ENCODE measurements at regions not wholly inside any gene's neighbourhood (a gene's known extent, or its start where the extent isn't known, plus 50 kb on each side); places are given as distances from the start of the nearest gene placed in this dataset.

DNA sequence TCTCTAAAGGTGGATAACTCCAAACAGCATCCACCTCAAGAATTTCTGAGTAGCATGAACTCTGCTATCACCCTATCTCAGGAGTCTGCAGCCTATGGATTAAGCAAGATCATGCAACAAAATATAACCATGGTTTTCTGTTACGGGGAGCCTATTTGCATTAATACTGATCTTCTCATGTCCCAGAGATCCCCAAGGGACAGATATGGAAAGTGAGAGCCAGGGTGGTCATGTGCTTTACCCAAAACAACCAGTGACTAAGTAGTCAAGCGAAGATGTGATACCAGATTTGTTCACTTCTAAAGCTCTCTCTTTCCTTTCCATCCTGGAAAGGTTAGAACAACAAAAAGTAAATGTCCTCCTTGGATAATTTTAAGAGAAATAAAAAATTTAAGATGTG, 125.1 kb downstream of the PRRX1 start:
- no peak overlapping the region for H3K4me3 ChIP-seq (ENCODE audit: low read depth, low read length)
- TF ChIP-seq, protein P1, sequence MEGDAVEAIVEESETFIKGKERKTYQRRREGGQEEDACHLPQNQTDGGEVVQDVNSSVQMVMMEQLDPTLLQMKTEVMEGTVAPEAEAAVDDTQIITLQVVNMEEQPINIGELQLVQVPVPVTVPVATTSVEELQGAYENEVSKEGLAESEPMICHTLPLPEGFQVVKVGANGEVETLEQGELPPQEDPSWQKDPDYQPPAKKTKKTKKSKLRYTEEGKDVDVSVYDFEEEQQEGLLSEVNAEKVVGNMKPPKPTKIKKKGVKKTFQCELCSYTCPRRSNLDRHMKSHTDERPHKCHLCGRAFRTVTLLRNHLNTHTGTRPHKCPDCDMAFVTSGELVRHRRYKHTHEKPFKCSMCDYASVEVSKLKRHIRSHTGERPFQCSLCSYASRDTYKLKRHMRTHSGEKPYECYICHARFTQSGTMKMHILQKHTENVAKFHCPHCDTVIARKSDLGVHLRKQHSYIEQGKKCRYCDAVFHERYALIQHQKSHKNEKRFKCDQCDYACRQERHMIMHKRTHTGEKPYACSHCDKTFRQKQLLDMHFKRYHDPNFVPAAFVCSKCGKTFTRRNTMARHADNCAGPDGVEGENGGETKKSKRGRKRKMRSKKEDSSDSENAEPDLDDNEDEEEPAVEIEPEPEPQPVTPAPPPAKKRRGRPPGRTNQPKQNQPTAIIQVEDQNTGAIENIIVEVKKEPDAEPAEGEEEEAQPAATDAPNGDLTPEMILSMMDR (IDR thresholded peaks at IDR 0.05; ENCODE audit: low read depth, low read length) = no peak
- no peak for TF ChIP-seq MYC (IDR thresholded peaks at IDR 0.05; ENCODE audit: low read depth, low read length)
- TF ChIP-seq, protein P2, sequence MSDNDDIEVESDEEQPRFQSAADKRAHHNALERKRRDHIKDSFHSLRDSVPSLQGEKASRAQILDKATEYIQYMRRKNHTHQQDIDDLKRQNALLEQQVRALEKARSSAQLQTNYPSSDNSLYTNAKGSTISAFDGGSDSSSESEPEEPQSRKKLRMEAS (IDR thresholded peaks at IDR 0.05; ENCODE audit: low read depth, low read length) = no peak
- TF ChIP-seq POLR2A (IDR thresholded peaks at IDR 0.05; ENCODE audit: extremely low read depth, insufficient read length) = no peak
- DNase-seq (ENCODE audit: low read depth) = no peak

DNA sequence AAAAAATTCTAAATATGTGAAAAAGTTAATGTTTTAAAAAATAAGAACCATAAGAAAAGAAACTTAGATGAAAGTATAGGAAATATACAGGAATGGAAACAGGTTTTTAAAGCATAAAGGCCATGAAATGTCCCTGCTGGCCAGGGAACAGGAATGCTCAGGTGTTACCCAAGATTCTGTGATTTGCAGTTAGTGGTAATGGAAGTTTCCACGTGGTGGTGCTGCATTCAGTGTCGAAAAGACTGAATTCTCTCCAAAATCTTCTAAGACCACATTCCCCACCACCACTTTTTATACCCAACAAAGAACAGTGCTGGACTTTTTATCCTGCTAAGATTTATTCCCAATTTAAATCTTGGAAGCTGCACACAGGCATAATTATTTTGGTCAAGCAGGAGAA, 126.2 kb downstream of the PRRX1 start:
- H3K4me3 ChIP-seq (ENCODE audit: low read depth, low read length) = no peak overlapping the region
- DNase-seq (ENCODE audit: low read depth) = no peak
- TF ChIP-seq, protein P1 (IDR thresholded peaks at IDR 0.05; ENCODE audit: low read depth, low read length) = no peak
- TF ChIP-seq, protein P2 (IDR thresholded peaks at IDR 0.05; ENCODE audit: low read depth, low read length) = no peak
- TF ChIP-seq MYC (IDR thresholded peaks at IDR 0.05; ENCODE audit: low read depth, low read length) (no peak), POLR2A (IDR thresholded peaks at IDR 0.05; ENCODE audit: extremely low read depth, insufficient read length) (no peak)

DNA sequence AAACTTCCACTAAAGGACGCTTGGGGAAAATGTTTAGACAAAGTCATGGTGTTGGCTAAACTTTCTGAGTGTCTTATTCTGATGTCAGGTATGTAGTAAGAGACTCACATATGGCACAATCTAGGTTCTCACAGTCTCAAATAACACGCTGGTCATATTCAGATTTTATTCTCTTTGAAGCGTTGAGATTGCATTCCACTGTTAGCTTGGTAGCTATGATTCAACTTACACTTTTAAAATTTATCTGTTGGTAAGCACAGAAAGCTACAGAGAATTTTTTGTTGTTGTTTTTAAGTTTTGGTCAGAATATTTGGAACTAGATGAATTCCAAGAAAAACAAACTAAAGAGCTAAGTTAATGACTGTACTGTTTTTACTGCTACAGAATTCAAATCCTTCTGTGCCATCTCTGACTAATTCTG, 126.7 kb downstream of the PRRX1 start:
- DNase-seq (ENCODE audit: low read depth) = no peak
- TF ChIP-seq, protein P1 (IDR thresholded peaks at IDR 0.05; ENCODE audit: low read depth, low read length) = no peak
- TF ChIP-seq MYC (IDR thresholded peaks at IDR 0.05; ENCODE audit: low read depth, low read length) (no peak), POLR2A (IDR thresholded peaks at IDR 0.05; ENCODE audit: extremely low read depth, insufficient read length) (no peak)
- TF ChIP-seq, protein P2 (IDR thresholded peaks at IDR 0.05; ENCODE audit: low read depth, low read length) = no peak
- no peak overlapping the region for H3K4me3 ChIP-seq (ENCODE audit: low read depth, low read length)

DNA sequence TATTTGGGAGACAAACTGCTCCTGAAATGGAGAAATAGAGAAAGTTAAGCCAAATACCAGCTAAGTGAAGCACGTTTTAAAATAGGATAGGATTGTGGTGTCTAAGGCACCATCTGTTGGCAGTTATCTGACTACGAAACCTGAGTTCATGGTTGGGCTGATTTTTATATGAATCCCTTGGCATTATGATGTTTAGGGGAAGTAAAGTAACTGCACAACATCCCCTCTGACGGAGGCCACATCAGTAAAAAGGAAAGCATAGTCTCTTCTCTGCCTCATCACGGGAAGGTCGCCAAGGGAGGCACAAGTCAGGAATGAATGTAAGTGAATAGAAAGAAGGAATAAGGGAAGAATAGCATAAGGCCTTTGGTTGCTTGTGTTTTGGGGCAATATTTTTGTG, 128.0 kb downstream of the PRRX1 start:
- DNase-seq (ENCODE audit: low read depth) = no peak
- TF ChIP-seq, protein P1 (IDR thresholded peaks at IDR 0.05; ENCODE audit: low read depth, low read length) = no peak
- TF ChIP-seq, protein P2 (IDR thresholded peaks at IDR 0.05; ENCODE audit: low read depth, low read length) = no peak
- TF ChIP-seq POLR2A (IDR thresholded peaks at IDR 0.05; ENCODE audit: extremely low read depth, insufficient read length) = no peak
- no peak for TF ChIP-seq MYC (IDR thresholded peaks at IDR 0.05; ENCODE audit: low read depth, low read length)
- no peak overlapping the region for H3K4me3 ChIP-seq (ENCODE audit: low read depth, low read length)

DNA sequence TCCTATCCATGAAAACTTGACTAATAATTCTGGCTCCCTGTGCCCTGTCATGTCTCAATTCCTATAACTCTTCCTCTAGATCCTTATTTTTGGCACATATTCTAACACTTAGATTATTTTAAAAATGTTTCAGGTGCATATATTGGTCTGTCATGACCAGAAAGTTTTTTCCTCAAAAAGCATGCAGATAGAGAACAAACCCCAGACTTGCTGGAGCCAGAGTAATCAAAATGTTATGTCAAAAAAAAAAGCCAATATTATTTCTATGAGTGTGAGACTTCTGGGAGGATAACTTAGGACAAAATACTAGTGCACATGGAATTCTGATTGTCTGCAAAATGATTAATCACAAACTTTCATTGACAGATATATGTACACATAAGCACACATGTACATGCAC, 135.1 kb upstream of the MROH9 start:
- DNase-seq (ENCODE audit: low read depth) = no peak
- TF ChIP-seq, protein P1 (IDR thresholded peaks at IDR 0.05; ENCODE audit: low read depth, low read length) = no peak
- no peak for TF ChIP-seq MYC (IDR thresholded peaks at IDR 0.05; ENCODE audit: low read depth, low read length)
- TF ChIP-seq, protein P2 (IDR thresholded peaks at IDR 0.05; ENCODE audit: low read depth, low read length) = no peak
- no peak for TF ChIP-seq POLR2A (IDR thresholded peaks at IDR 0.05; ENCODE audit: extremely low read depth, insufficient read length)
- H3K4me3 ChIP-seq (ENCODE audit: low read depth, low read length) = no peak overlapping the region

DNA sequence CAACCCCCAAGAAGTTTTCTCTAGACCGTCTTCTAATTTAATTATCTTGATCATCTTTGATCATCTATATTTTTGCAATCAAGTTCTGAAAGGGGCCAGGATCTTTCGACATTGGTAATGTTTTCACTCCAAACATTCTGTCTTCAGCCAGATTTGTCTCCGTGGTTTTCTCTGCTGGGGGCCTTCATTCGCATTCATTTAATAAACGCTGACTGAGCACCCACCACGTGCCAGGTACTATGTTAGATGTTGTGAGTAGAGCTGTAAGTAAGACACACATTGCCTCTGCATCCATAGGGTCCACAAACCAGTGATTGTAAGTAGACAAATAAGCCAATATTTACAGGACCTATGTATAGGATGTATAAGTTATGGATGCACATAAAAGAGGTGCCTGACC, 134.5 kb upstream of the MROH9 start:
- TF ChIP-seq POLR2A (IDR thresholded peaks at IDR 0.05; ENCODE audit: extremely low read depth, insufficient read length) (no peak), MYC (IDR thresholded peaks at IDR 0.05; ENCODE audit: low read depth, low read length) (no peak)
- TF ChIP-seq, protein P1 (IDR thresholded peaks at IDR 0.05; ENCODE audit: low read depth, low read length) = no peak
- TF ChIP-seq, protein P2 (IDR thresholded peaks at IDR 0.05; ENCODE audit: low read depth, low read length) = no peak
- no peak for DNase-seq (ENCODE audit: low read depth)

More for the DNA sequence above, 134.5 kb upstream of the MROH9 start:
- H3K4me3 ChIP-seq (ENCODE audit: low read depth, low read length) = no peak overlapping the region
